HEK293 (cell line): ENCODE measurements at regions not wholly inside any gene's neighbourhood (a gene's known extent, or its start where the extent isn't known, plus 50 kb on each side); places are given as distances from the start of the nearest gene placed in this dataset.

Experiments
- CTCF ChIP-seq: fragments of 450-650 bp; formaldehyde crosslinking; IDR thresholded peaks from 2 replicates; pipeline ENCODE4 v1.5.1; 2016; ENCODE audit warnings: missing biosample characterization, missing genetic modification characterization
- YY1 ChIP-seq: fragments of 450-650 bp; formaldehyde crosslinking; IDR thresholded peaks from 2 replicates; pipeline ENCODE4 v1.5.1; 2018; ENCODE audit warnings: missing biosample characterization, missing genetic modification characterization
- ZBTB10 ChIP-seq: fragments of 450-650 bp; formaldehyde crosslinking; IDR thresholded peaks from 2 replicates; pipeline ENCODE4 v1.5.1; 2016; ENCODE audit warnings: missing biosample characterization, missing genetic modification characterization
- ZBTB17 ChIP-seq: fragments of 450-650 bp; formaldehyde crosslinking; IDR thresholded peaks from 2 replicates; pipeline ENCODE4 v1.5.1; 2016; ENCODE audit warnings: missing biosample characterization, missing genetic modification characterization
- ZNF776 ChIP-seq: fragments of 450-650 bp; formaldehyde crosslinking; IDR thresholded peaks from 2 replicates; pipeline ENCODE4 v1.5.0; 2017; ENCODE audit warnings: missing biosample characterization, missing genetic modification characterization, borderline replicate concordance

GRCh38 chr1:232223887-232224286, 406.0 kb downstream of the SIPA1L2 start:
- TF ChIP-seq ZNF776 (tag by site-specific recombination) (no peak), CTCF (tag by site-specific recombination) (no peak), ZBTB10 (tag by site-specific recombination) (no peak), YY1 (tag by site-specific recombination) (no peak), ZBTB17 (tag by site-specific recombination) (no peak)
